ENCODE measurements at regions not wholly inside any gene's neighbourhood (a gene's known extent, or its start where the extent isn't known, plus 50 kb on each side); places are given as distances from the start of the nearest gene placed in this dataset.

DNA sequence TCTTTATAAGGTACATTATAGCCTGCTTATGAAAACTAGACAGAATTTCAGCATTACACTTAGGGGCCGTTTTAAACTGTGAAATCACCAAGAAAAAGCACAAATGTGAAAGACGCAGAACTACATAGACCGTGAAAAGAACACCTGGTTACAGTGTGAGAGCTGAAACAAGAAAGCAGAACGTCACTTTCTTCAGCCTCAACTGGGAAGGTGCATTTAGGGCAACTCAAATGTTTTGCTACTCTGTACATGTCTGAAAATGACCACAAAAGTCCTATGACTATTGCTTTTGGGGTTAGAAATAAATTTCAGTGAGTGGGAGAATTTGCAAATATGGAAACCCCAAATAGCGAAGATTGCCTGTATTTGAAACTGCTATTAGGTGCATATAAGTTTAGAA lies 268.7 kb downstream of the OLFM3 start:
- H3K27me3 ChIP-seq (replicated peaks in 1 of 7) = no peaks in the 10 kb centered on the region
- 75 to 86% (median 77%) methylated on average over 5 of the region's 5 CpGs for WGBS, 5 donors
- no peaks in the 10 kb centered on the region for H3K4me1 ChIP-seq
- no peaks in the 10 kb centered on the region for H3K36me3 ChIP-seq
- H3K4me3 ChIP-seq = no peak overlapping the region
- no peak for DNase-seq
- H3K9me3 ChIP-seq = no peaks in the 10 kb centered on the region
- no peak overlapping the region for H3K27ac ChIP-seq
- no peak for TF ChIP-seq POLR2A (IDR thresholded peaks at IDR 0.05)
- intact Hi-C loops (cut with DNase I; ENCODE audit: low total_unique reads) = no loop called here

- intact Hi-C loops (cut with DNase I; ENCODE audit: low total_unique reads) = no loop called here
- H3K27me3 ChIP-seq (replicated peaks in 1 of 7) = no peaks in the 10 kb centered on the region
- no peaks in the 10 kb centered on the region for H3K9me3 ChIP-seq
- H3K4me1 ChIP-seq = no peaks in the 10 kb centered on the region
- no peak for TF ChIP-seq POLR2AphosphoS5 (IDR thresholded peaks at IDR 0.05)
- TF ChIP-seq POLR2A (IDR thresholded peaks at IDR 0.05) = no peak
- no peak for TF ChIP-seq CTCF (IDR thresholded peaks at IDR 0.05 in 8 of 11, conservative IDR thresholded peaks at IDR 0.05 in 3 of 11)
- no peak for DNase-seq
- no peaks in the 10 kb centered on the region for H3K36me3 ChIP-seq
- no peak overlapping the region for H3K27ac ChIP-seq
- no peak overlapping the region for H3K4me3 ChIP-seq
- 86 to 91% (median 86%) methylated on average over 2 of the region's 2 CpGs for WGBS, 5 donors
Observed at GRCh38 chr1:101730559-101730958, 266.2 kb downstream of the OLFM3 start.

GRCh38 chr1:101732261-101732660 lies 264.5 kb downstream of the OLFM3 start:
- no peak for TF ChIP-seq CTCF (IDR thresholded peaks at IDR 0.05 in 8 of 11, conservative IDR thresholded peaks at IDR 0.05 in 3 of 11)
- TF ChIP-seq POLR2AphosphoS5 (IDR thresholded peaks at IDR 0.05) = no peak
- TF ChIP-seq POLR2A (IDR thresholded peaks at IDR 0.05) = no peak
- 75 to 90% (median 80%) methylated on average over 2 of the region's 2 CpGs for WGBS, 5 donors
- H3K27ac ChIP-seq = no peak overlapping the region
- no peak for DNase-seq
- H3K4me3 ChIP-seq = no peak overlapping the region
- H3K36me3 ChIP-seq = no peaks in the 10 kb centered on the region
- no peaks in the 10 kb centered on the region for H3K4me1 ChIP-seq
- no peaks in the 10 kb centered on the region for H3K27me3 ChIP-seq (replicated peaks in 1 of 7)
- intact Hi-C loops (cut with DNase I; ENCODE audit: low total_unique reads) = no loop called here
- no peaks in the 10 kb centered on the region for H3K9me3 ChIP-seq

- DNase-seq = no peak
- Histone ChIP-seq H3K27me3 (replicated peaks in 1 of 7) (no peaks in the 10 kb centered on the region), H3K4me1 (no peaks in the 10 kb centered on the region), H3K4me3 (no peak overlapping the region), H3K9me3 (no peaks in the 10 kb centered on the region), H3K27ac (no peak overlapping the region), H3K36me3 (no peaks in the 10 kb centered on the region)
- TF ChIP-seq CTCF (IDR thresholded peaks at IDR 0.05 in 8 of 11, conservative IDR thresholded peaks at IDR 0.05 in 3 of 11) = no peak
- TF ChIP-seq POLR2A (IDR thresholded peaks at IDR 0.05) = no peak
- TF ChIP-seq POLR2AphosphoS5 (IDR thresholded peaks at IDR 0.05) = no peak
- intact Hi-C loops (cut with DNase I; ENCODE audit: low total_unique reads) = no loop called here
Observed at GRCh38 chr1:101733340-101733739, 263.4 kb downstream of the OLFM3 start.

- TF ChIP-seq POLR2AphosphoS5 (IDR thresholded peaks at IDR 0.05) (no peak), CTCF (IDR thresholded peaks at IDR 0.05 in 8 of 11, conservative IDR thresholded peaks at IDR 0.05 in 3 of 11) (no peak), POLR2A (IDR thresholded peaks at IDR 0.05) (no peak)
- no peaks in the 10 kb centered on the region for H3K9me3 ChIP-seq
- H3K4me1 ChIP-seq = no peaks in the 10 kb centered on the region
- H3K27me3 ChIP-seq (replicated peaks in 1 of 7) = no peaks in the 10 kb centered on the region
- intact Hi-C loops (cut with DNase I; ENCODE audit: low total_unique reads) = no loop called here
- no peak overlapping the region for H3K4me3 ChIP-seq
- DNase-seq = no peak
- H3K36me3 ChIP-seq = no peaks in the 10 kb centered on the region
- H3K27ac ChIP-seq = no peak overlapping the region
- WGBS, 5 donors = 78 to 95% (median 88%) methylated on average over 1 of the region's 1 CpG
Observed at GRCh38 chr1:101738475-101738874, 258.3 kb downstream of the OLFM3 start.
